ENCODE measurements at regions not wholly inside any gene's neighbourhood (a gene's known extent, or its start where the extent isn't known, plus 50 kb on each side); places are given as distances from the start of the nearest gene placed in this dataset.

DNA sequence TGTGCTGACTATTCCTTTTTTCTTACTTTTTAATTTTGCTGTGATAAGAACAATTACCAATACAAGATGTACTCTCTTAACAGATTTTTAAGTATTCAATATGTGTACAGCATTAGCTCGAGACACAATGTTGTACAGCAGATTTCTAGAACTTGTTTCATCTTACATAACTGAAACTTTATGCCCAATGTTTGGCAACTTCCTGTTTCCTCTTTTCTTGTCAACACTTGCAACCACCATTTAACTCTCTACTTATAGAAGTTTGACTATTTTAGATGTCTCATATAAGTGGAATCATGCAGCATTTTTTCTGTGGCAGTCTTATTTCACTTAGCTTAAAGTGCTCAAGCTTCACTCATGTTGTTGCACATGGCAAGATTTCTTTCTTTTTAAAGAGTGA, 1426.8 kb downstream of the SLITRK5 start:
- H3K9ac ChIP-seq (ENCODE audit: insufficient read depth in 1 of 2, low read depth in 2 of 2, low read length in 2 of 2), result no peak overlapping the region
- ChIA-PET CTCF (ENCODE audit: low intra/inter-chr PET ratio) (no interaction called here), POLR2A (no interaction called here)
- no peak overlapping the region for H2AFZ ChIP-seq (ENCODE audit: low read depth, low read length)
- DNase-seq (ENCODE audit: extremely low read depth in 1 of 4, low spot score in 3 of 4) (no peak), FAIRE-seq (no peak), ATAC-seq (no peak)
- no peaks in the 10 kb centered on the region for H3K9me1 ChIP-seq (ENCODE audit: control insufficient read depth, insufficient read depth, low read length)
- no peaks in the 10 kb centered on the region for H4K20me1 ChIP-seq (replicated peaks; ENCODE audit: control insufficient read depth, insufficient read depth, low read length)
- intact Hi-C loops (cut with micrococcal nuclease), result no loop called here
- WGBS (ENCODE audit: insufficient coverage, low coverage, missing lambda C conversion rate), result 0% methylated on average over 1 of the region's 1 CpG
- no peaks in the 10 kb centered on the region for H3K4me1 ChIP-seq (replicated peaks in 1 of 2; ENCODE audit: control insufficient read depth in 2 of 2, insufficient read depth in 2 of 2, low read length in 2 of 2)
- H3K36me3 ChIP-seq (ENCODE audit: control insufficient read depth, insufficient read depth, low read length), result no peaks in the 10 kb centered on the region
- H3K27ac ChIP-seq (ENCODE audit: extremely low read depth, low read depth, low read length), result no peak overlapping the region
- H3K9me3 ChIP-seq (replicated peaks; ENCODE audit: control insufficient read depth, insufficient read depth, low read depth, low read length), result no peaks in the 10 kb centered on the region
- no peak overlapping the region for H3K4me3 ChIP-seq
- no peaks in the 10 kb centered on the region for H3K79me2 ChIP-seq (ENCODE audit: control insufficient read depth, insufficient read depth, low read length)
- in situ Hi-C loops (cut with MboI), result no loop called here
- H3K4me2 ChIP-seq (ENCODE audit: insufficient read depth, low read length), result no peak overlapping the region
- no peaks in the 10 kb centered on the region for H3K27me3 ChIP-seq (ENCODE audit: control insufficient read depth in 2 of 2, insufficient read depth in 2 of 2, low read length in 2 of 2)
- BruUV-seq (replicated peaks), result no TSS peak
- no peak for TF ChIP-seq GTF2A2 (tag; IDR thresholded peaks at IDR 0.05)
- TF ChIP-seq ETV6 (IDR thresholded peaks at IDR 0.05; ENCODE audit: borderline replicate concordance in 1 of 2, low read depth in 2 of 2, low read length in 1 of 2), result no peak
- TF ChIP-seq ETV6 (CRISPR knock-in tag; IDR thresholded peaks at IDR 0.05; ENCODE audit: borderline replicate concordance), result no peak
- TF ChIP-seq ZEB2 (IDR thresholded peaks at IDR 0.05), result no peak
- TF ChIP-seq MBD2 (IDR thresholded peaks at IDR 0.05; ENCODE audit: borderline replicate concordance, low read depth), result no peak
- no peak for TF ChIP-seq DIDO1 (tag; IDR thresholded peaks at IDR 0.05; ENCODE audit: low read depth)
- no peak for TF ChIP-seq HDAC8 (tag; IDR thresholded peaks at IDR 0.05)
- no peak for TF ChIP-seq FUS (optimal IDR thresholded peaks at IDR 0.05; ENCODE audit: low read depth, low read length)
- TF ChIP-seq, protein P1, sequence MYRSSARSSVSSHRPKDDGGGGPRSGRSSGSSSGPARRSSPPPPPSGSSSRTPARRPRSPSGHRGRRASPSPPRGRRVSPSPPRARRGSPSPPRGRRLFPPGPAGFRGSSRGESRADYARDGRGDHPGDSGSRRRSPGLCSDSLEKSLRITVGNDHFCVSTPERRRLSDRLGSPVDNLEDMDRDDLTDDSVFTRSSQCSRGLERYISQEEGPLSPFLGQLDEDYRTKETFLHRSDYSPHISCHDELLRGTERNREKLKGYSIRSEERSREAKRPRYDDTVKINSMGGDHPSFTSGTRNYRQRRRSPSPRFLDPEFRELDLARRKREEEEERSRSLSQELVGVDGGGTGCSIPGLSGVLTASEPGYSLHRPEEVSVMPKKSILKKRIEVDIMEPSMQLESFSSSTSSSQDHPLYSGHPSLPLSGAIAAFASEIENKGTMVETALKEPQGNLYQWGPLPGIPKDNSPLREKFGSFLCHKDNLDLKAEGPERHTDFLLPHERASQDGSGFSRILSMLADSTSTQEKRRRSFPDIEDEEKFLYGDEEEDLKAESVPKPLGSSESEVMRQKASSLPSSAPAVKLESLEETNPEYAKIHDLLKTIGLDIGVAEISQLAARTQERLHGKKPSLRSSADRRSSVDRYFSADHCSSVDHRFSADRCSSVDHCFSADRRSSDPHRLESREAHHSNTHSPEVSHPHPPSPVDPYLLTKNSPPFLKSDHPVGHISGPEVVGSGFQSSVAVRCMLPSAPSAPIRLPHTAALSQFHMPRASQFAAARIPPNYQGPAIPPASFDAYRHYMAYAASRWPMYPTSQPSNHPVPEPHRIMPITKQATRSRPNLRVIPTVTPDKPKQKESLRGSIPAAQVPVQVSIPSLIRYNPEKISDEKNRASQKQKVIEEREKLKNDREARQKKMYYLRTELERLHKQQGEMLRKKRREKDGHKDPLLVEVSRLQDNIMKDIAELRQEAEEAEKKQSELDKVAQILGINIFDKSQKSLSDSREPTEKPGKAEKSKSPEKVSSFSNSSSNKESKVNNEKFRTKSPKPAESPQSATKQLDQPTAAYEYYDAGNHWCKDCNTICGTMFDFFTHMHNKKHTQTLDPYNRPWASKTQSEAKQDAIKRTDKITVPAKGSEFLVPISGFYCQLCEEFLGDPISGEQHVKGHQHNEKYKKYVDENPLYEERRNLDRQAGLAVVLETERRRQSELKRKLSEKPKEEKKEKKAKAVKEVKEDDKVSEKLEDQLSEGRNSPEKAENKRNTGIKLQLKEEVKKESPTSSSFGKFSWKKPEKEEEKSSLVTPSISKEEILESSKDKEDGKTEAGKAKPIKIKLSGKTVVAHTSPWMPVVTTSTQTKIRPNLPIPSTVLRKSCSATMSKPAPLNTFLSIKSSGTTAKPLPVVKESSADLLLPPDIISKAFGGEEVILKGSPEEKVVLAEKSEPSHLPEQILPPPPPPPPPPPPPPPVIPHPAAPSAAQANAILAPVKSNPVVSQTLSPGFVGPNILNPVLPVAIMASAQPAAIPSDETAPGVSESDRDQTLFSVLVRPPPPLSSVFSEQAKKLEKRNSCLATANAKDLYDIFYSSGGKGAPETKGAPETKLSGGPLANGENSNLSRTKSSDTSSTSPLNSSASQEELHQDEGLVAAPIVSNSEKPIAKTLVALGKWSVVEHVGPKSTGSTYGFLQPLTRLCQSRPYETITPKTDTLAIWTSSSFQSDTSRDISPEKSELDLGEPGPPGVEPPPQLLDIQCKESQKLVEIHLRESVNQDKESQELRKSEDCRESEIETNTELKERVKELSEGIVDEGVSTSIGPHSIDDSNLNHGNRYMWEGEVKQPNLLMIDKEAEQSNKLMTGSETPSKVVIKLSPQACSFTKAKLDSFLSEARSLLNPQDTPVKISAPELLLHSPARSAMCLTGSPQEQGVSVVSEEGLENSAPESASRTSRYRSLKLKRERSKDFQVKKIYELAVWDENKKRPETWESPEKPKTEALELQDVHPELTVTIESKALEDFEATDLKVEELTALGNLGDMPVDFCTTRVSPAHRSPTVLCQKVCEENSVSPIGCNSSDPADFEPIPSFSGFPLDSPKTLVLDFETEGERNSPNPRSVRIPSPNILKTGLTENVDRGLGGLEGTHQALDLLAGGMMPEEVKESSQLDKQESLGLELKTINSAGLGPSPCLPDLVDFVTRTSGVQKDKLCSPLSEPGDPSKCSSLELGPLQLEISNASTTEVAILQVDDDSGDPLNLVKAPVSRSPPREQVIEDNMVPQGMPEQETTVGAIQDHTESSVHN (IDR thresholded peaks at IDR 0.05; ENCODE audit: borderline replicate concordance in 1 of 2, low read depth in 1 of 2), result no peak
- TF ChIP-seq ZNF79 (CRISPR knock-in tag; IDR thresholded peaks at IDR 0.05; ENCODE audit: low read depth), result no peak
- TF ChIP-seq XRCC5 (IDR thresholded peaks at IDR 0.05; ENCODE audit: low read depth, low read length), result no peak
- TF ChIP-seq ETV5 (CRISPR knock-in tag; IDR thresholded peaks at IDR 0.05; ENCODE audit: low read depth), result no peak
- TF ChIP-seq HIVEP1 (CRISPR knock-in tag; IDR thresholded peaks at IDR 0.05), result no peak
- no peak for TF ChIP-seq KHSRP (IDR thresholded peaks at IDR 0.05)
- TF ChIP-seq KDM4B (IDR thresholded peaks at IDR 0.05; ENCODE audit: borderline replicate concordance in 2 of 2, low read depth in 1 of 2), result no peak
- no peak for TF ChIP-seq HDAC3 (IDR thresholded peaks at IDR 0.05; ENCODE audit: borderline replicate concordance, partially characterized antibody)
- TF ChIP-seq DNMT1 (IDR thresholded peaks at IDR 0.05), result no peak
- no peak for TF ChIP-seq POLR2A (conservative IDR thresholded peaks at IDR 0.05)

Measured in K562 (cell line).